ENCODE measurements at regions not wholly inside any gene's neighbourhood (a gene's known extent, or its start where the extent isn't known, plus 50 kb on each side); places are given as distances from the start of the nearest gene placed in this dataset.

- H3K27ac ChIP-seq: no peak overlapping the region
- DNase-seq: no peak
Measured at GRCh38 chr18:42425025-42425424, 470.0 kb downstream of the PIK3C3 start.

GRCh38 chr18:42426496-42427015 lies 471.5 kb downstream of the PIK3C3 start:
- H3K4me1 ChIP-seq (ENCODE audit: insufficient read depth): no peaks in the 10 kb centered on the region
- TF ChIP-seq POLR2A (IDR thresholded peaks at IDR 0.05) (no peak), CTCF (IDR thresholded peaks at IDR 0.05) (no peak), EP300 (IDR thresholded peaks at IDR 0.05) (no peak)
- intact Hi-C loops (cut with DNase I): loop anchor here in 1 of 4 donors (10.0 kb wide), 1 partner anchor 278 kb away; no protein-coding TSS in a partner anchor
- WGBS, 3 donors: 72 to 79% (median 72%) methylated on average over 2 of the region's 2 CpGs
- no peak overlapping the region for H3K27ac ChIP-seq
- no peak overlapping the region for H3K4me3 ChIP-seq
- no peaks in the 10 kb centered on the region for H3K9me3 ChIP-seq
- no peak for DNase-seq
- no peaks in the 10 kb centered on the region for H3K27me3 ChIP-seq
- no peaks in the 10 kb centered on the region for H3K36me3 ChIP-seq

More at GRCh38 chr18:42425025-42425424, 470.0 kb downstream of the PIK3C3 start:
- H3K36me3 ChIP-seq: no peaks in the 10 kb centered on the region
- no peaks in the 10 kb centered on the region for H3K27me3 ChIP-seq
- no peaks in the 10 kb centered on the region for H3K9me3 ChIP-seq
- no peaks in the 10 kb centered on the region for H3K4me1 ChIP-seq (ENCODE audit: insufficient read depth)
- no peak overlapping the region for H3K4me3 ChIP-seq
- intact Hi-C loops (cut with DNase I): loop anchor here in 1 of 4 donors (10.0 kb wide), 1 partner anchor 280 kb away; no protein-coding TSS in a partner anchor
- TF ChIP-seq POLR2A (IDR thresholded peaks at IDR 0.05) (no peak), CTCF (IDR thresholded peaks at IDR 0.05) (no peak), EP300 (IDR thresholded peaks at IDR 0.05) (no peak)

- intact Hi-C loops (cut with DNase I): loop anchor here in 1 of 4 donors (10.0 kb wide), 1 partner anchor 276 kb away; no protein-coding TSS in a partner anchor
- no peaks in the 10 kb centered on the region for H3K27me3 ChIP-seq
- TF ChIP-seq CTCF (IDR thresholded peaks at IDR 0.05) (no peak), EP300 (IDR thresholded peaks at IDR 0.05) (no peak), POLR2A (IDR thresholded peaks at IDR 0.05) (no peak)
- no peak for DNase-seq
- 31 to 52% (median 51%) methylated on average over 5 of the region's 5 CpGs for WGBS, 3 donors
- H3K4me1 ChIP-seq (ENCODE audit: insufficient read depth): no peaks in the 10 kb centered on the region
- H3K27ac ChIP-seq: no peak overlapping the region
- H3K9me3 ChIP-seq: no peaks in the 10 kb centered on the region
- no peaks in the 10 kb centered on the region for H3K36me3 ChIP-seq
- H3K4me3 ChIP-seq: no peak overlapping the region
Measured at GRCh38 chr18:42429196-42429595, 474.2 kb downstream of the PIK3C3 start.

- no peak overlapping the region for H3K27ac ChIP-seq
- TF ChIP-seq POLR2A (IDR thresholded peaks at IDR 0.05): no peak
- no peak for TF ChIP-seq CTCF (IDR thresholded peaks at IDR 0.05)
- TF ChIP-seq EP300 (IDR thresholded peaks at IDR 0.05): no peak
- intact Hi-C loops (cut with DNase I): no loop called here
- no peaks in the 10 kb centered on the region for H3K4me1 ChIP-seq (ENCODE audit: insufficient read depth)
- WGBS, 3 donors: 98 to 100% (median 100%) methylated on average over 1 of the region's 1 CpG
- H3K36me3 ChIP-seq: no peaks in the 10 kb centered on the region
- no peaks in the 10 kb centered on the region for H3K27me3 ChIP-seq
- H3K9me3 ChIP-seq: no peaks in the 10 kb centered on the region
- no peak overlapping the region for H3K4me3 ChIP-seq
- DNase-seq: no peak
Measured at GRCh38 chr18:42436222-42436765, 481.3 kb downstream of the PIK3C3 start.
